ENCODE measurements at regions not wholly inside any gene's neighbourhood (a gene's known extent, or its start where the extent isn't known, plus 50 kb on each side); places are given as distances from the start of the nearest gene placed in this dataset.

DNA sequence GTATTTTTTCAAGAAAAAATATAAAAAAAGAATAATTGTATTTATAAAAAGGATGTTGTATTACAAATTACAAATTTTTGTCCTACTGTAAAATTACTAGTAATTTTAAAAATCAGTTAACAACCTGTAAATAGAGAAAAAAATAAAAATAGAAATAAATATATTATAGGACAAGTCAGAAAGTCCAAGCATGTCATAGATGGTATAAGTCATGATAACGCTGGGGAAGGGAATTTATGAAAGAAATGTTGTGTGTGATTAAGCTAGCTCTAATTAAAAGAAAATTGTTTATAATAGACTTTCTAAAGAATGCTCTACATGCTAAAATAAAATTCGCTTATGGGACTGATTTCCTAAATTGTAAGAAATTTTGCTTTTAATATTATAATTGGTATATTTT is 2329.9 kb downstream of the ARAP2 start:
- H3K4me2 ChIP-seq (ENCODE audit: low read length), result no peak overlapping the region
- CTCF ChIA-PET, result no interaction called here
- H3K9ac ChIP-seq (ENCODE audit: low read length), result no peak overlapping the region
- H3K79me2 ChIP-seq (ENCODE audit: insufficient read depth, low read length), result no peaks in the 10 kb centered on the region
- peaks cover 8 to 15% of the 10 kb centered on the region in 2 experiments; a peak in 3 of 4 replicates for H3K9me3 ChIP-seq (ENCODE audit: control insufficient read depth in 1 of 2, insufficient read depth in 1 of 2, low read depth in 1 of 2, low read length in 2 of 2)
- H3K9me2 ChIP-seq (ENCODE audit: insufficient read depth), result no peaks in the 10 kb centered on the region
- H3K36me3 ChIP-seq (ENCODE audit: control insufficient read depth in 1 of 2, insufficient read depth in 2 of 2, low read length in 2 of 2), result no peaks in the 10 kb centered on the region
- no peak overlapping the region for H3K27ac ChIP-seq (ENCODE audit: low read depth, low read length)
- POLR2A ChIA-PET, result no interaction called here
- H3K4me1 ChIP-seq (ENCODE audit: control insufficient read depth in 1 of 2, insufficient read depth in 2 of 2, low read length in 2 of 2), result no peaks in the 10 kb centered on the region
- H4K20me1 ChIP-seq (ENCODE audit: insufficient read depth), result no peaks in the 10 kb centered on the region
- DNase-seq (ENCODE audit: low read depth, low spot score), result no peak
- no peak for TF ChIP-seq ZBTB33 (IDR thresholded peaks at IDR 0.05; ENCODE audit: extremely low read depth, insufficient replicate concordance, low read length)
- H3K27me3 ChIP-seq (ENCODE audit: insufficient read depth, low read length), result no peaks in the 10 kb centered on the region
- BruUV-seq (replicated peaks), result no TSS peak
- no peak overlapping the region for H2AFZ ChIP-seq (ENCODE audit: low read depth, low read length, poor library complexity, severe bottlenecking)
- intact Hi-C loops (cut with micrococcal nuclease), result no loop called here
- no peak overlapping the region for H3K4me3 ChIP-seq (replicated peaks in 1 of 2; ENCODE audit: low read depth in 1 of 2, low read length in 2 of 2)
- no peak for ATAC-seq
- RAD21 ChIA-PET (ENCODE audit: low non-redundant PET in 1 of 2, low total read pairs in 2 of 2, uncharacterized antibody in 2 of 2, unreplicated experiment in 2 of 2), result no interaction called here

- H2AFZ ChIP-seq (ENCODE audit: low read depth, low read length, poor library complexity, severe bottlenecking), result peak overlapping the region; percentile 95
- ChIA-PET CTCF (no interaction called here), POLR2A (no interaction called here), RAD21 (ENCODE audit: low non-redundant PET in 1 of 2, low total read pairs in 2 of 2, uncharacterized antibody in 2 of 2, unreplicated experiment in 2 of 2) (interaction anchor here (0.6 to 0.7 kb wide), 2 partner anchors 356 to 815 kb away, joined by 3 read pairs; no protein-coding TSS in a partner anchor)
- H3K4me3 ChIP-seq (replicated peaks in 1 of 2; ENCODE audit: low read depth in 1 of 2, low read length in 2 of 2), result no peak overlapping the region
- DNase-seq (ENCODE audit: low read depth, low spot score), result no peak
- H3K4me1 ChIP-seq (ENCODE audit: control insufficient read depth in 1 of 2, insufficient read depth in 2 of 2, low read length in 2 of 2), result peaks cover 15 to 25% of the 10 kb centered on the region in 2 experiments; a peak in 3 of 4 replicates
- H3K27ac ChIP-seq (ENCODE audit: low read depth, low read length), result peak overlapping the region; percentile 58; the same call in 1 of the 2 replicates
- H3K9me2 ChIP-seq (ENCODE audit: insufficient read depth), result no peaks in the 10 kb centered on the region
- H4K20me1 ChIP-seq (ENCODE audit: insufficient read depth), result no peaks in the 10 kb centered on the region
- ATAC-seq, result no peak
- TF ChIP-seq POLR2A (IDR thresholded peaks at IDR 0.05; ENCODE audit: borderline replicate concordance, extremely low read depth, insufficient read depth, insufficient read length), result no peak
- TF ChIP-seq REST (IDR thresholded peaks at IDR 0.05; ENCODE audit: low read depth), result no peak
- TF ChIP-seq RAD21 (IDR thresholded peaks at IDR 0.05; ENCODE audit: low read depth), result no peak
- TF ChIP-seq CBX3 (IDR thresholded peaks at IDR 0.05; ENCODE audit: low read depth), result no peak
- no peak for TF ChIP-seq FOSL1 (IDR thresholded peaks at IDR 0.05; ENCODE audit: low read depth)
- TF ChIP-seq ELF1 (IDR thresholded peaks at IDR 0.05; ENCODE audit: borderline replicate concordance, low read depth), result no peak
- TF ChIP-seq, protein P1, sequence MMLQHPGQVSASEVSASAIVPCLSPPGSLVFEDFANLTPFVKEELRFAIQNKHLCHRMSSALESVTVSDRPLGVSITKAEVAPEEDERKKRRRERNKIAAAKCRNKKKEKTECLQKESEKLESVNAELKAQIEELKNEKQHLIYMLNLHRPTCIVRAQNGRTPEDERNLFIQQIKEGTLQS (IDR thresholded peaks at IDR 0.05), result no peak
- no peak for TF ChIP-seq SIN3A (IDR thresholded peaks at IDR 0.05; ENCODE audit: low read depth)
- TF ChIP-seq SP1 (IDR thresholded peaks at IDR 0.05; ENCODE audit: low read depth), result no peak
- no peak for TF ChIP-seq ZFX (IDR thresholded peaks at IDR 0.05)
- no peak for TF ChIP-seq TCF7L2 (IDR thresholded peaks at IDR 0.05; ENCODE audit: borderline replicate concordance, extremely low read depth, insufficient read depth, insufficient read length)
- no peak overlapping the region for H3K4me2 ChIP-seq (ENCODE audit: low read length)
- no TSS peak for BruUV-seq (replicated peaks)
- intact Hi-C loops (cut with micrococcal nuclease), result no loop called here
- no peaks in the 10 kb centered on the region for H3K36me3 ChIP-seq (ENCODE audit: control insufficient read depth in 1 of 2, insufficient read depth in 2 of 2, low read length in 2 of 2)
- no peak overlapping the region for H3K9ac ChIP-seq (ENCODE audit: low read length)
- no peaks in the 10 kb centered on the region for H3K27me3 ChIP-seq (ENCODE audit: insufficient read depth, low read length)
- no peaks in the 10 kb centered on the region for H3K79me2 ChIP-seq (ENCODE audit: insufficient read depth, low read length)
- no peaks in the 10 kb centered on the region for H3K9me3 ChIP-seq (ENCODE audit: control insufficient read depth in 1 of 2, insufficient read depth in 1 of 2, low read depth in 1 of 2, low read length in 2 of 2)
These were observed 2320.8 kb downstream of the ARAP2 start for GRCh38 chr4:33923469-33923868.

All from HCT116 (cell line).